ENCODE measurements at regions not wholly inside any gene's neighbourhood (a gene's known extent, or its start where the extent isn't known, plus 50 kb on each side); places are given as distances from the start of the nearest gene placed in this dataset.

GRCh38 chr9:118003240-118003639 lies 299.0 kb downstream of the TLR4 start:
- Histone ChIP-seq H3K36me3 (no peaks in the 10 kb centered on the region), H3K4me1 (no peaks in the 10 kb centered on the region), H3K4me3 (ENCODE audit: low read depth, low read length) (no peak overlapping the region), H3K9me3 (no peaks in the 10 kb centered on the region), H3K27me3 (no peaks in the 10 kb centered on the region)
- TF ChIP-seq CTCF (IDR thresholded peaks at IDR 0.05; ENCODE audit: low read depth, low read length) = no peak
- DNase-seq = no peak

DNA sequence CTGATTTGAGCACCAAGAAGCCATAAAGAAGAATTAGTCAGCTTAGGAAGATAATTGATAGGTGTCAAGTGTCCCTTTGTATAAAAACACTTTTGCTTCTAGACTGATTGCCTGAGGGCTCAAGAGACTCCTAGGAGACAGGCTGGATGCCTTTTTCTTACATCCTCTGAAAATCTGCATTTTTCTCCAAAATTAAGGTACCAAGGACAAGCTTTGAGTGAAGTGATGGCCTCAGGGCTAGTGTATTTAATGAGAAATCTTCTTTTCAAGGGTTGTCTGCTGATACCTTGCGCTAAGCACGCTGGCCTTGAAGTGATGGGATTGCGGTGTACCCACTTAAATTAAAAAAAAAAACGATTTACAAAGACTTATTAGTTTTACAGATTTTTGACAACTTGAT lies 304.0 kb downstream of the TLR4 start:
- DNase-seq = no peak
- TF ChIP-seq CTCF (IDR thresholded peaks at IDR 0.05; ENCODE audit: low read depth, low read length) = no peak
- no peaks in the 10 kb centered on the region for H3K4me1 ChIP-seq
- no peak overlapping the region for H3K4me3 ChIP-seq (ENCODE audit: low read depth, low read length)
- H3K9me3 ChIP-seq = no peaks in the 10 kb centered on the region
- H3K36me3 ChIP-seq = no peaks in the 10 kb centered on the region
- H3K27me3 ChIP-seq = no peaks in the 10 kb centered on the region

- Histone ChIP-seq H3K9me3 (no peaks in the 10 kb centered on the region), H3K27me3 (no peaks in the 10 kb centered on the region), H3K4me1 (no peaks in the 10 kb centered on the region), H3K4me3 (ENCODE audit: low read depth, low read length) (no peak overlapping the region), H3K36me3 (no peaks in the 10 kb centered on the region)
- no peak for TF ChIP-seq CTCF (IDR thresholded peaks at IDR 0.05; ENCODE audit: low read depth, low read length)
- no peak for DNase-seq
Measured at GRCh38 chr9:118009614-118010013, 305.4 kb downstream of the TLR4 start.

GRCh38 chr9:118017607-118018122 lies 313.5 kb downstream of the TLR4 start:
- no peak for DNase-seq
- Histone ChIP-seq H3K27me3 (no peaks in the 10 kb centered on the region), H3K9me3 (no peaks in the 10 kb centered on the region), H3K4me3 (ENCODE audit: low read depth, low read length) (no peak overlapping the region), H3K4me1 (no peaks in the 10 kb centered on the region), H3K36me3 (no peaks in the 10 kb centered on the region)
- TF ChIP-seq CTCF (IDR thresholded peaks at IDR 0.05; ENCODE audit: low read depth, low read length) = no peak

GRCh38 chr9:118023644-118024043 lies 319.4 kb downstream of the TLR4 start:
- Histone ChIP-seq H3K36me3 (no peaks in the 10 kb centered on the region), H3K4me3 (ENCODE audit: low read depth, low read length) (no peak overlapping the region), H3K27me3 (no peaks in the 10 kb centered on the region), H3K9me3 (no peaks in the 10 kb centered on the region), H3K4me1 (no peaks in the 10 kb centered on the region)
- no peak for DNase-seq
- no peak for TF ChIP-seq CTCF (IDR thresholded peaks at IDR 0.05; ENCODE audit: low read depth, low read length)

DNA sequence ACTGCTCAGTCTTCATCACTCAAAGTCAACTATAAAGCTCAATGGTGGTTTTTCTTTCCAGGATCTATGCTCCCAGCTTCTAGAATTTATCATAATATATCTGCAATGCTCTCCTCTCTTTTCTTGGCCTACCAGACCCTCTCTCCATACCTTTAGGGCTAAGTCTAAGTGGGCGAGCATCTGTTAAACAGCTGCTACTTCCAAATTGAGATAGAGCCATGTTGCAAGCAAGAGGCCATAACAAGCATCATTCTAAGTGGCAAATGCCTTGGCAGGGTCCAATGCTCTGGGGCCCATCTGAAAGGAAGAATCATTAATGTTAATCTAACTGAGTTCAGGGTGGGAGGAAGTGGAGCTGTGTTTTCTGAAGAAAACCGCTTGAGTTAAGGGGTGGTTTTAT lies 324.0 kb downstream of the TLR4 start:
- no peak for DNase-seq
- no peak overlapping the region for H3K4me3 ChIP-seq (ENCODE audit: low read depth, low read length)
- H3K9me3 ChIP-seq = no peaks in the 10 kb centered on the region

More for the DNA sequence above, 324.0 kb downstream of the TLR4 start:
- Histone ChIP-seq H3K27me3 (no peaks in the 10 kb centered on the region), H3K4me1 (no peaks in the 10 kb centered on the region), H3K36me3 (no peaks in the 10 kb centered on the region)
- no peak for TF ChIP-seq CTCF (IDR thresholded peaks at IDR 0.05; ENCODE audit: low read depth, low read length)

Data from BE2C (cell line).